ENCODE measurements at regions not wholly inside any gene's neighbourhood (a gene's known extent, or its start where the extent isn't known, plus 50 kb on each side); places are given as distances from the start of the nearest gene placed in this dataset.
"Not testable (repeated sequence)": the region's sequence is repeated elsewhere in the genome, so short reads cannot be mapped to it uniquely, and the experiment has no call there.

- DNase-seq = peak; percentile 74
Observed at GRCh38 chr5:15013654-15014463, 142.3 kb upstream of the ANKH start.

GRCh38 chr5:15012061-15012460, 140.5 kb upstream of the ANKH start:
- no peak for DNase-seq

- DNase-seq = no peak
Observed at GRCh38 chr5:15010936-15011335, 139.4 kb upstream of the ANKH start.

GRCh38 chr5:15009420-15009819, 137.8 kb upstream of the ANKH start:
- peak; percentile 51 for DNase-seq

GRCh38 chr5:15008921-15009320, 137.3 kb upstream of the ANKH start:
- no peak for DNase-seq

- peak; percentile 96 for DNase-seq
Observed at GRCh38 chr5:15008476-15008875, 136.9 kb upstream of the ANKH start.

GRCh38 chr5:15007646-15008045, 136.1 kb upstream of the ANKH start:
- no peak for DNase-seq

- no peak for DNase-seq
Observed at GRCh38 chr5:15004506-15004905, 132.9 kb upstream of the ANKH start.

- DNase-seq = peak; percentile 58
Observed at GRCh38 chr5:15003511-15003920, 131.9 kb upstream of the ANKH start.

GRCh38 chr5:15002791-15003190, 131.2 kb upstream of the ANKH start:
- no peak for DNase-seq

GRCh38 chr5:15002173-15002572, 130.6 kb upstream of the ANKH start:
- no peak for DNase-seq

- DNase-seq = no peak
Observed at GRCh38 chr5:15001517-15001916, 129.9 kb upstream of the ANKH start.

- no peak for DNase-seq
Observed at GRCh38 chr5:14998491-14998890, 126.9 kb upstream of the ANKH start.

GRCh38 chr5:14996997-14997396, 125.4 kb upstream of the ANKH start:
- no peak for DNase-seq

GRCh38 chr5:14995229-14995628, 123.7 kb upstream of the ANKH start:
- DNase-seq = no peak

- not testable (repeated sequence) for DNase-seq
Observed at GRCh38 chr5:14993459-14994133, 122.0 kb upstream of the ANKH start.

- not testable (repeated sequence) for DNase-seq
Observed at GRCh38 chr5:14992751-14993458, 121.3 kb upstream of the ANKH start.

- DNase-seq = no peak
Observed at GRCh38 chr5:14988223-14988622, 116.6 kb upstream of the ANKH start.

GRCh38 chr5:14986413-14986812, 114.8 kb upstream of the ANKH start:
- DNase-seq = no peak

- no peak for DNase-seq
Observed at GRCh38 chr5:14983666-14984441, 112.3 kb upstream of the ANKH start.

GRCh38 chr5:14980698-14981097, 109.1 kb upstream of the ANKH start:
- no peak for DNase-seq

- DNase-seq = no peak
Observed at GRCh38 chr5:14977058-14977685, 105.6 kb upstream of the ANKH start.

Data from fibroblast of skin of abdomen (primary cell).